HG02970 (cell line): ENCODE measurements at regions not wholly inside any gene's neighbourhood (a gene's known extent, or its start where the extent isn't known, plus 50 kb on each side); places are given as distances from the start of the nearest gene placed in this dataset.
"Not testable (repeated sequence)": the region's sequence is repeated elsewhere in the genome, so short reads cannot be mapped to it uniquely, and the experiment has no call there.

ENCODE experiments used
- ATAC-seq: cut with Tn5 transposase; IDR thresholded peaks from one replicate; pipeline ENCODE4 v1.9.1; 2021; ENCODE audit warnings: mild to moderate bottlenecking, moderate library complexity, moderate number of reproducible peaks; ENCODE audit not compliant: unreplicated experiment, low FRiP score

GRCh38 chr17:5892921-5893675, 177.1 kb upstream of the WSCD1 start:
- no peak for ATAC-seq

DNA sequence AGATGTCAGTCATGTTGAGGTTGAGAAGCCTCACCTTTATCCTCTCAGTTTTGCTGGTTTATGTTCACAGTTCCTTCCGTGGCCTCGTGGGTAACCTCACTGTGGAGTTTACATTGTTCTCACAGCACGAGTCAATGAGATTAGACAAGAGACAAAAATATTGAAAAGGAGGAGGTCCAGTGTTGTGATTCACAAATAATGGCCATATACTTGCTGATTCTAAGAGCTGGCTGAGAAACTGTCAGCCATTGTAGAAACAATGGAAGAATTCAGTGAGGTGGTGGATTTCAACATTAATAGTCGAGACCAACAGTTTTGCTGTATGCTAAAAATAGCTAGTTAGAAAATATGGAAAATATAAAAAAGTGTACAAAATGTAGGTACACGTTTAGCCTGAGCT, 176.4 kb upstream of the WSCD1 start:
- ATAC-seq = no peak

DNA sequence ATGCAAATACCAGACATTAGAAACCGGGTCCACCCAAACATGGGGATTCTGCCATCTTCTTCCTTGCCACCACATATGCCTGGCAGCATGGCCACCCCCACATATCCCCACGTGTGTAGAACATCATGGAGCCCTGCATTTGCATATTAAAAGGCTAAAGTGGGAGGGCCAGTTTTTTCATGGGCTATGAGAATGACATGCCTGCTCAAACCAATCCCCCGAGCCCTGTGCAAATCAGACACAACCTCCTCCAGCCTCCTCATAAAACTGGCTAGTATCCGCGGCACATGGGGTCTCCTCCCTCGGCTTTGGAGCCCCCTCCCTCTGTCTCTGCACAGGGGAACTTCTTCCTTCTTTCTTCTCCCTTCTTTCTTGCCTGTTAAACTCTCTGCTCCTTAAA, 174.9 kb upstream of the WSCD1 start:
- no peak for ATAC-seq

GRCh38 chr17:5896215-5896614, 174.0 kb upstream of the WSCD1 start:
- no peak for ATAC-seq

- no peak for ATAC-seq
Measured at GRCh38 chr17:5897275-5897911, 172.8 kb upstream of the WSCD1 start.

- not testable (repeated sequence) for ATAC-seq
Measured at GRCh38 chr17:5897981-5898380, 172.2 kb upstream of the WSCD1 start.

DNA sequence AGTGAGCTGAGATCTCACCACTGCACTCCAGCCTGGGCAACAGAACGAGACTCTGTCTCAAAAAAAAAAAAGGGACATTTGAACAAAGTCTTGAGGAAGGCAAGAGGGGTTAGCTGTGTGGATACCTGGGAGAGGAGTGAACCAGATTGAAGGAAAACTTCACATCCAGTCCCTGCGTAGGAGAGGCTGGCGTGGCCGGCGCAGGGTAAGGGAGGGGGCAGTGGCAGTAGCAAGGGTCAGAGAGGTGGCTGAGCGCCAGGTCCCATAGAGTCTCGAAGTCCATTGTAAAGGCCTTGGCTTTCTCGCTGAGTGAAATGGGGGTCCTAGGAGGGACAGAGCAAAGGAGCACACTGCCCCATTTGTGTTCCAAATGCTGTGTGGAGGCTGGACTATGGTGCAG, 171.8 kb upstream of the WSCD1 start:
- ATAC-seq = no peak

GRCh38 chr17:5899496-5900195, 170.5 kb upstream of the WSCD1 start:
- no peak for ATAC-seq

DNA sequence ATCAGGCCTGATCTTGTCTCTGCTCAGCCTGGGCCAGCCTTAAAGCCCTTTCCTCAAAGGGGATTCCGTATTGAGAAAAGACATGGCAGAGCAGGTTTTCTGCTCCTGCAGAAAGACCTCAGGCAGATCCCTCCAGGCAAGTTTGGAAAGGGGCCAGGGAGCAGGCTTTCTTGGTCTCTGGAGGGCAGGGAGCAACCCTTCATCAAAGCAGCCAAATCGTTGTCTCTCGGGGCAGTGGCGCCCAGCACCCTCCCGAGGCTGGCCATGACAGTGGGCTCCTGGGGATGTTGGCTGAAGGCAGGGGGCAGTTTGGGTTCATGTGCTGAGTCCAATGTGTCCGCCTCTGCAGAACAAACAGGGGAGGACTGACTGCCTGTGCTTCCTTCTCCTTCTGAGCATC, 168.4 kb upstream of the WSCD1 start:
- no peak for ATAC-seq

DNA sequence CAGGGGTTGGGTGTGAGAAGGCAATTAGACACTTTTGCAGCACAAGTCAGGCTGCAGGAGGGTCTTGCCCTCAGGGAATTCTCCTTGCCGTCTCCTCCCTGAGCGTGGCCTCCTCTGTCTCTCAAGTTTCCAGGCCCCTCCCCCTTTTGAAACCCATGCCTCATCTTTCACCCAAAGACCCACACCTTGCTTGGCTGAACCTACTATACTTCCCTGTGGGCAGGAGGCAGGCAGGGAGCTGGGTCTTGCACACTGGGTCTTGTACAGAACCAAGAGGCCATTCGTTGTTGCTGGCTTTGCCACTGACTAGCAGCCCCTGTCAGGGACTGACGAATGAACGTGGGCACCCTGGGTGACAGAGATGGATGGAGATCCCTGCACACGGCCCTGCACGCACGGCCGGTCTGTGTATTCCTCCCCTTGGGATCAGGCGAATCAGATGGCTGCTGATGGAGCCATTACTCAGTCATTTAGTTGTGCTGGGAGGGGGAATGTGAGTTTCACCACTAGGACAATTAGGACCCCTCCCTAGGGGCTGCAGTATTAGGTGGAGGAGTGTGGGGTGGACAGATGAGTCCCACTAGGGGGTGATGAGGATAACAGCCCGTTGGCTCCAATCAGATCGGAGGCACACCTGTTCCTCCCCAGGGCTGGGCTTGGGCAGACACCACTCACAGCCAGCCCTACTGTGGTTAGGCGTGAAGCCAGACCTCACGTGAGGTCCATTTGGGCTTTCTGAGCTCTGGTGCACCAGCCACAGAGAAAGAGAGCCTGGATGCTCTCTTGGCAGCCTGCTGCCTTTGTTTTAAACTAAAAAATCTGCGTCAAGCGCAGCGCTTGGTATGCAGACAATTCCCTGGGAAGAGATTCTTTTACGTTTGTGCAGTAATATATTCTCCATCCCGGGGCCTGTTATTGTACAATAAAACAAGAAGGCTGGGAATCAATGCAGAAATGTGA, 167.7 kb upstream of the WSCD1 start:
- no peak for ATAC-seq

DNA sequence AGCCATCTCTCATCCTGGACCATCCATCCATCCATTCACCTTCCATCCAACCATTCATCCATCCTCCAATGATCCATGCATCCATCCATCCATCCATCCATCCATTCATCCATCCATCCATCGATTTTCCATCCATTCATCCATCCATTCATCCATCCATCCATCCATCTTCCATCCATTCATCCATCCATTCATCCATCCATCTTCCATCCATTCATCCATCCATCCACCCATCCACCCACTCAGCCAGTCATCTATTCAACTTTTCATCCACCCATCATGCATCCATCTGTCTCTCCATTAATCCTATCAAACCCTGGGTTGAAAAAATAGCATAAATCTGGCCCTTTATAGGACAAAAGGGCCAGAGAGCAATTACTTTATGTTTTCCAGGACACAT, 158.3 kb upstream of the WSCD1 start:
- ATAC-seq = no peak

DNA sequence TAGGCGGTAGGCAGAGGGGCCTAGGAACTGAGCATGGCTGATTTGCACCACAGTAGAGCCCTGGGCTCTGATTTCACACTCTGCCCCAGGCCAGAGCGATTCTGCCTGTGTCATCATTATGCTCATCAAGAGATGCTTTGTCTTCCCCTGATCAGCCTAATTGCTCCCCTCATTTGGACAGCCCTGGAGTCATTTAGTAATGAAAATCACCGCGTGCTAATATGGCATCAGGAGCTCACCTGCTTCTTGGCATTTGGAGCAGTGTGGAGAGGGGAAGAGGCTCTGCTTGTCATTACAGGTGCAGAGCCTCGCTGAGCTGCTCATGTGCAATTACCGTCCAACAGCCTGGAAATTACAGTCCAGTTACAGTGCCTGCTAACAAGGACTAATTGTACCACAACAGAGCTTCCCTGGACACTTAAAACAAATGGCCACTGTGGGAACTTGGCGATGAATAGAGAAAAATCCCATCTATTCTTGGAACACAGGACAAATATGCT, 157.1 kb upstream of the WSCD1 start:
- no peak for ATAC-seq

- no peak for ATAC-seq
Measured at GRCh38 chr17:5913641-5914040, 156.5 kb upstream of the WSCD1 start.

GRCh38 chr17:5915337-5915736, 154.8 kb upstream of the WSCD1 start:
- no peak for ATAC-seq

DNA sequence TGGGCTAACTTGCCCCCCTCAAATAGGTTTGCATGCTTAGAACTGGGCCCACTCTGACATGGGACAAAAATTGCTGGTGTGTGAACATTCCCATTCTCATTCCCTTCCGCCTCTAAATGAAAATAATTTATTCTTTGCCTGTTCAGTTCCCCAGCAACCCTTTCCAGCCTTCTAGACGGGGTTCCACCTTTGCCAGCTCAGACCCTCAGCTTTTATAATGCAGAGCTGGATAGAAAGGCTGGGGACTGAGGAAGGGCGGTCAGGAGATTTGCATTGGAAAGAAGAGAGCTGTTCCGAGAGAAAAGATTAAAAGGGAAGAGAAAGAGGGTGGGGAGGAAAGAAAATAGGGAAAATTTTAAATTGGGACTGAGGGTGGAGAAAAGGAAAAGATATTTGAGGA, 151.1 kb upstream of the WSCD1 start:
- no peak for ATAC-seq

DNA sequence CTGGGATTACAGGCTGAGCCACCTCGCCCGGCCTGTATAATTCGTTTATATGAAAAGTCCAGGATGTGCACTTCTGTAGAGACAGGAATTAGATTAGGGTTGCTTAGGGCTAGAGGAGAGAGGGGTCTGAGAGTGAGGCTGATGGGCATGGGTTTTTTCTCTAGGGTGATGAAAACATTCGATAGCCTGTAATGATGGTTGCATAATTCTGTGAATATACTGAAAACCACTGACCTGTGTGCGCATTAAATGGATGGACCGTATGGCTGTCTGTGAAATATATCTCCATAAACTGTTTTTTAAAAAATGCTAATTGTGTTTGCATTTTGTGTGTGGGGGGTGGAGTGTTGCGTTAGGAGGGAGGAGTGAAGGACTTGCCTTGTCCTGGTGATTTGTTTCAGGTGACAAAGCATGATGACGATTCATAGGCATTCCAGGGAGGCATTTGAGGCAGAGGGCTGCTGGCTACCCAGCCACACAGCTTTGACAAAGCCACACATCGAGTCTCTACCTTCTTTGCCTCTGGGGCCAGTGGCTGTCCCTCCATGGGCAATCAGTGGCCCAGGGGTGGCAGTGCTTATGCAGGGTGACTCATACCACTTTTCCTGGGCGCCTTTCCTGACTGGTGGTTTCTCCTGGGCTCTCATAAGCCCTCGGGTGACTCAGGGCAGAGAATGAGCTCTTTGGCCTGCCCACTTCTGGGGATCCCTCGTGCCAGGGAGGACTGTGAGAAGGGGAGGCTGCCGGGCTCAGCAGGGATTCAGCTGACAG, 148.5 kb upstream of the WSCD1 start:
- ATAC-seq = no peak

- no peak for ATAC-seq
Measured at GRCh38 chr17:5922476-5922875, 147.7 kb upstream of the WSCD1 start.

DNA sequence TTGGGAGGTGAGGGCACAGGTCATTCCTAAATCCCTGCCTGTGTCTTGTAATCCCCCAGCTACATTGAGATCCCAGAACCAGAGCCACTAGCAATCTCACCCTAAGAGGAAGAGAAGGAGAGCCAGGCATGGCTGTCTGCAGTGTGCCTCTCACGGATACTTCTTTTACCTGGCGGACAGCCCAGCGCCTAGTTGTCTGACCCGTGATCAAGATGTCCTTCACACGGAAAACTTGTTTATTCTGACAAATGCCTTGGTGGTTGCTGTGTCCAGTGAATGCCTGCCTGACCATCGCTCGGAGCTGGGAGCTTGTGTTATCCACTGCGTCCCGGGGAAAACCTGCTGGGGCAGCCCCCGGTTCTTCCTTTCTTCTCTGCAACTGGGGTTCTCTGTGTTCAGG, 140.5 kb upstream of the WSCD1 start:
- no peak for ATAC-seq

GRCh38 chr17:5930555-5930954, 139.6 kb upstream of the WSCD1 start:
- ATAC-seq = not testable (repeated sequence)

GRCh38 chr17:5931616-5932015, 138.6 kb upstream of the WSCD1 start:
- no peak for ATAC-seq
